ENCODE measurements at regions not wholly inside any gene's neighbourhood (a gene's known extent, or its start where the extent isn't known, plus 50 kb on each side); places are given as distances from the start of the nearest gene placed in this dataset.

DNA sequence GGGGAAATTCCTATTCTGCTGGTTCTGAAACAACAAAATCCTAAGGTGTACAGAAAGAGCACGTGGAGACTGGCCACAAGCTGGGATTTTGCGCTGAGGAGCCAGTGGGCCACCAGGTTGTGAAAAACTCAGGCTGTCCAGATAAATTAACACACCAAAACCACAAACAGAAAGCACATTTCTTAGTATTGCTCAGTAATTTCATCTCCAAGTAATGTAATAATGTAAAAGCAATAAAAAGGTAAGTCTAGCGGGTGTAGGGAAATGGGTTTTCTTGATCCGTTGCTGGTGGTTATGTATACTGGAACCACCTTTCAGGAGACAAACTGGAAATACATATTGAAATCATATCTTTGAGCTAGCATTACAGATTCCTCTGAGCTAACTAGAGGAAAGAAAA is 195.6 kb upstream of the CNR1 start:
- TF ChIP-seq, protein P1, sequence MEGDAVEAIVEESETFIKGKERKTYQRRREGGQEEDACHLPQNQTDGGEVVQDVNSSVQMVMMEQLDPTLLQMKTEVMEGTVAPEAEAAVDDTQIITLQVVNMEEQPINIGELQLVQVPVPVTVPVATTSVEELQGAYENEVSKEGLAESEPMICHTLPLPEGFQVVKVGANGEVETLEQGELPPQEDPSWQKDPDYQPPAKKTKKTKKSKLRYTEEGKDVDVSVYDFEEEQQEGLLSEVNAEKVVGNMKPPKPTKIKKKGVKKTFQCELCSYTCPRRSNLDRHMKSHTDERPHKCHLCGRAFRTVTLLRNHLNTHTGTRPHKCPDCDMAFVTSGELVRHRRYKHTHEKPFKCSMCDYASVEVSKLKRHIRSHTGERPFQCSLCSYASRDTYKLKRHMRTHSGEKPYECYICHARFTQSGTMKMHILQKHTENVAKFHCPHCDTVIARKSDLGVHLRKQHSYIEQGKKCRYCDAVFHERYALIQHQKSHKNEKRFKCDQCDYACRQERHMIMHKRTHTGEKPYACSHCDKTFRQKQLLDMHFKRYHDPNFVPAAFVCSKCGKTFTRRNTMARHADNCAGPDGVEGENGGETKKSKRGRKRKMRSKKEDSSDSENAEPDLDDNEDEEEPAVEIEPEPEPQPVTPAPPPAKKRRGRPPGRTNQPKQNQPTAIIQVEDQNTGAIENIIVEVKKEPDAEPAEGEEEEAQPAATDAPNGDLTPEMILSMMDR (IDR thresholded peaks at IDR 0.05) = no peak
- no peak for TF ChIP-seq POLR2A (IDR thresholded peaks at IDR 0.05)
